ENCODE measurements at regions not wholly inside any gene's neighbourhood (a gene's known extent, or its start where the extent isn't known, plus 50 kb on each side); places are given as distances from the start of the nearest gene placed in this dataset.

GRCh38 chr7:49102411-49102810 is 178.1 kb downstream of the CDC14C start:
- no peak for DNase-seq (ENCODE audit: extremely low read depth, low read depth)
- no peak for TF ChIP-seq CTCF (IDR thresholded peaks at IDR 0.05; ENCODE audit: low read depth, low read length)

GRCh38 chr7:49111706-49112105 is 187.4 kb downstream of the CDC14C start:
- DNase-seq (ENCODE audit: extremely low read depth, low read depth): no peak

GRCh38 chr7:49112222-49112621 is 187.9 kb downstream of the CDC14C start:
- TF ChIP-seq CTCF (IDR thresholded peaks at IDR 0.05; ENCODE audit: low read depth, low read length): no peak
- no peak for DNase-seq (ENCODE audit: extremely low read depth, low read depth)

More at GRCh38 chr7:49111706-49112105, 187.4 kb downstream of the CDC14C start:
- no peak for TF ChIP-seq CTCF (IDR thresholded peaks at IDR 0.05; ENCODE audit: low read depth, low read length)

GRCh38 chr7:49112647-49113046 is 188.3 kb downstream of the CDC14C start:
- DNase-seq (ENCODE audit: extremely low read depth, low read depth): no peak
- TF ChIP-seq CTCF (IDR thresholded peaks at IDR 0.05; ENCODE audit: low read depth, low read length): no peak

GRCh38 chr7:49119706-49120105 is 195.4 kb downstream of the CDC14C start:
- TF ChIP-seq CTCF (IDR thresholded peaks at IDR 0.05; ENCODE audit: low read depth, low read length): no peak
- DNase-seq (ENCODE audit: extremely low read depth, low read depth): no peak

GRCh38 chr7:49125246-49125645 is 200.9 kb downstream of the CDC14C start:
- no peak for DNase-seq (ENCODE audit: extremely low read depth, low read depth)

GRCh38 chr7:49127359-49127913 is 203.1 kb downstream of the CDC14C start:
- no peak for TF ChIP-seq CTCF (IDR thresholded peaks at IDR 0.05; ENCODE audit: low read depth, low read length)
- DNase-seq (ENCODE audit: extremely low read depth, low read depth): no peak

More at GRCh38 chr7:49125246-49125645, 200.9 kb downstream of the CDC14C start:
- no peak for TF ChIP-seq CTCF (IDR thresholded peaks at IDR 0.05; ENCODE audit: low read depth, low read length)

All from AG09319 (cell line).